22Rv1 (cell line): ENCODE measurements at regions not wholly inside any gene's neighbourhood (a gene's known extent, or its start where the extent isn't known, plus 50 kb on each side); places are given as distances from the start of the nearest gene placed in this dataset.

Source experiments
- CTCF ChIP-seq: fragments of 450-650 bp; IDR thresholded peaks from 2 replicates; pipeline ENCODE4 v1.5.1; 2017; ENCODE audit warnings: mild to moderate bottlenecking
- ZFX ChIP-seq: fragments of 450-650 bp; IDR thresholded peaks from 2 replicates; pipeline ENCODE4 v1.6.1; 2017; ENCODE audit warnings: antibody characterized with exemption, borderline replicate concordance

GRCh38 chr19:5231857-5232678 lies 108.5 kb downstream of the PTPRS start:
- no peak for TF ChIP-seq CTCF
- TF ChIP-seq ZFX = no peak
